T-cell (primary cell): ENCODE measurements at regions not wholly inside any gene's neighbourhood (a gene's known extent, or its start where the extent isn't known, plus 50 kb on each side); places are given as distances from the start of the nearest gene placed in this dataset.

Experiments
- ATAC-seq, 4 experiments: fragments of 200-7000 bp in 3 of 4; fragments of 150-1000 bp in 1 of 4; cut with Tn5 transposase; replicated peaks in 1 of 4; 1 replicate in 3 of 4; 2 replicates in 1 of 4; pipeline ENCODE4 v1.10.0; 2021; ENCODE audit warnings: moderate library complexity in 3 of 4, mild to moderate bottlenecking in 2 of 4, moderate number of reproducible peaks in 1 of 4
- CTCF ChIA-PET, 2 donors: fragments of 300-600 bp; sonication (Branson Sonifier 250); formaldehyde crosslinking; loops; one replicate each; lab custom pipeline; 2022; ENCODE audit warnings: antibody characterized with exemption in 2 of 2; lab: Charles Lee
- POLR2A ChIA-PET, 2 donors: fragments of 300-600 bp; sonication (Branson Sonifier 250); formaldehyde crosslinking; loops; one replicate each; lab custom pipeline; 2022; ENCODE audit warnings: antibody characterized with exemption in 2 of 2; lab: Charles Lee
- DNase-seq, 35 experiments: peaks; one replicate each; pipeline versions ENCODE4 v3.0.0 to v3.0.0-alpha.2; 2013 to 2023
- H3K27ac ChIP-seq: one replicate; pipeline ENCODE4 v1.5.1; 2013; ENCODE audit warnings: low read length
- H3K27me3 ChIP-seq, 2 experiments: replicated peaks in 1 of 2; 1 replicate in 1 of 2; 2 replicates in 1 of 2; pipeline versions ENCODE4 v1.6.1 to v1.7.0; 2013; ENCODE audit warnings: low read length in 1 of 2, mixed read lengths in 1 of 2; ENCODE audit not compliant: control insufficient read depth in 2 of 2, insufficient read depth in 2 of 2; ENCODE audit errors: extremely low read depth in 1 of 2
- H3K36me3 ChIP-seq, 2 donors: 1 replicate in 1 of 2; 2 replicates in 1 of 2; pipeline versions ENCODE4 v1.6.1 to v1.7.0; 2013; ENCODE audit warnings: low read length in 1 of 2; ENCODE audit not compliant: control insufficient read depth in 2 of 2, insufficient read depth in 1 of 2; ENCODE audit errors: extremely low read depth in 1 of 2
- H3K4me1 ChIP-seq, 2 experiments: 1 replicate in 1 of 2; 2 replicates in 1 of 2; pipeline versions ENCODE4 v1.6.1 to v1.7.0; 2013; ENCODE audit warnings: low read length in 2 of 2, mixed read lengths in 1 of 2; ENCODE audit not compliant: insufficient read depth in 2 of 2, control insufficient read depth in 1 of 2; ENCODE audit errors: extremely low read depth in 1 of 2
- H3K4me3 ChIP-seq, 2 donors: 1 replicate in 1 of 2; 2 replicates in 1 of 2; pipeline versions ENCODE4 v1.5.1 to v1.7.0; 2013; ENCODE audit warnings: mild to moderate bottlenecking in 2 of 2, low read length in 1 of 2, moderate library complexity in 1 of 2; ENCODE audit not compliant: control insufficient read depth in 1 of 2; ENCODE audit errors: extremely low read depth in 1 of 2
- H3K9me3 ChIP-seq: 2 replicates; pipeline ENCODE4 v1.7.0; 2013
- H3K27ac Mint-ChIP-seq, 2 donors: one replicate each; pipeline ENCODE4 v1.8.0; 2020 to 2021; ENCODE audit warnings: mild to moderate bottlenecking in 2 of 2, mixed read lengths in 2 of 2
- H3K27me3 Mint-ChIP-seq, 2 donors: one replicate each; pipeline ENCODE4 v1.8.0; 2021 to 2022; ENCODE audit warnings: mixed read lengths in 2 of 2
- H3K36me3 Mint-ChIP-seq: one replicate; pipeline ENCODE4 v1.8.0; 2021; ENCODE audit warnings: mixed read lengths
- H3K4me1 Mint-ChIP-seq, 3 donors: one replicate each; pipeline ENCODE4 v1.8.0; 2020 to 2022; ENCODE audit warnings: mixed read lengths in 3 of 3, mild to moderate bottlenecking in 1 of 3
- H3K4me3 Mint-ChIP-seq, 3 donors: one replicate each; pipeline ENCODE4 v1.8.0; 2020 to 2022; ENCODE audit warnings: mild to moderate bottlenecking in 3 of 3, mixed read lengths in 3 of 3, moderate library complexity in 3 of 3
- H3K9me3 Mint-ChIP-seq, 3 donors: one replicate each; pipeline ENCODE4 v1.8.0; 2020 to 2022; ENCODE audit warnings: mixed read lengths in 3 of 3
- WGBS: methylation state at CpG from one replicate; pipeline ENCODE4 v1.1.5; 2013; ENCODE audit warnings: missing lambda C conversion rate; ENCODE audit not compliant: insufficient coverage; 5-methylcytosine and 5-hydroxymethylcytosine counted together

DNA sequence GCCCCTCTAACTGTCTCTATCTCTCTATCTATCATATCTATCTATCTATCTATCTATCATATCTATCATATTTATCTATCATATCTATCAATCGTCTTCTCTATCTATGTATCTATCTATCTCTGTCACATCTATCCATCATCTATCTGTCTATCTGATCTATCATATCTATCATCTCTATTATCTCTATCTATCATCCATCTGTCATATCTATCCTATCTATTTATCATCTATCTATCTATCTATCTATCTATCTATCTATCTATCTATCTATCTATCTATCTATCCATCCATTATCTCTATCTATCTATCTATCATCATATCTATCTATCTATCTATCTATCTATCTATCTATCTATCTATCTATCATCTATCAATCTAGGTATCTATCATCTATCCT is 638.0 kb downstream of the DHX35 start:
- Histone ChIP-seq H3K4me3 (no peak overlapping the region), H3K27me3 (no peaks in the 10 kb centered on the region), H3K36me3 (no peaks in the 10 kb centered on the region), H3K9me3 (no peaks in the 10 kb centered on the region), H3K27ac (no peak overlapping the region), H3K4me1 (no peaks in the 10 kb centered on the region)
- POLR2A ChIA-PET: no interaction called here
- DNase-seq (no peak), ATAC-seq (no peak)
- H3K36me3 Mint-ChIP-seq: no peaks in the 10 kb centered on the region
- 89% methylated on average over 1 of the region's 1 CpG for WGBS
- H3K4me1 Mint-ChIP-seq: no peaks in the 10 kb centered on the region
- H3K27ac Mint-ChIP-seq: no peak overlapping the region
- CTCF ChIA-PET: no interaction called here
- peaks cover 0 to 3% of the 10 kb centered on the region in 2 donors for H3K27me3 Mint-ChIP-seq
- H3K9me3 Mint-ChIP-seq: peaks cover 0 to 15% (median 4%) of the 10 kb centered on the region in 3 donors
- H3K4me3 Mint-ChIP-seq: no peak overlapping the region

DNA sequence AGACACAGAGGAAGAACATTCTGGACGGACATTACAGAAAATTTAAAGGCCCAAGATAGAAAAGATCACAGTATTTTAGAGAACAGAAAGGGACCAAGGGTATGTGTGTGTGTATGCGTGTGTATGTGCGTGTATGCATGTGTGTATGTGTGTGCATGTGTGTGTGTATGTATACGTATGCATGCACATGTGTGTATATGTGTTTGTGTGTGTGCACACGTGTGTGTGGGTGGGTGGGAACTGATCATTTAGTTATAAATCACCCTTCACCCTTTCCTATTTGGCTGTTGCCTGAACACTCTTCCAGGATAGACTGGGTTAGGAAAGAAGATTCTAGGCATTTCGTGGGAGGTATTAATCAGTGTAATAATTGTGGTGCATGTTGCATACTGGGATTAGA is 634.4 kb downstream of the DHX35 start:
- Mint-ChIP-seq H3K36me3 (no peaks in the 10 kb centered on the region), H3K4me3 (no peak overlapping the region), H3K9me3 (peaks cover 0 to 12% (median 4%) of the 10 kb centered on the region in 3 donors), H3K4me1 (no peaks in the 10 kb centered on the region), H3K27ac (no peak overlapping the region), H3K27me3 (no peaks in the 10 kb centered on the region)
- POLR2A ChIA-PET: no interaction called here
- H3K27ac ChIP-seq: no peak overlapping the region
- WGBS: 92% methylated on average over 3 of the region's 6 CpGs
- CTCF ChIA-PET: no interaction called here
- ATAC-seq: no peak
- no peak for DNase-seq
- H3K4me3 ChIP-seq: no peak overlapping the region
- H3K4me1 ChIP-seq: no peaks in the 10 kb centered on the region
- H3K9me3 ChIP-seq: no peaks in the 10 kb centered on the region
- no peaks in the 10 kb centered on the region for H3K27me3 ChIP-seq
- H3K36me3 ChIP-seq: no peaks in the 10 kb centered on the region

GRCh38 chr20:39592371-39592770 is 630.2 kb downstream of the DHX35 start:
- H3K36me3 ChIP-seq: no peaks in the 10 kb centered on the region
- no peak overlapping the region for H3K4me3 ChIP-seq
- H3K27ac ChIP-seq: no peak overlapping the region
- no peaks in the 10 kb centered on the region for H3K9me3 ChIP-seq
- ATAC-seq: no peak
- CTCF ChIA-PET: no interaction called here
- H3K36me3 Mint-ChIP-seq: no peaks in the 10 kb centered on the region
- no peak overlapping the region for H3K4me3 Mint-ChIP-seq
- no peaks in the 10 kb centered on the region for H3K4me1 Mint-ChIP-seq
- H3K27ac Mint-ChIP-seq: no peak overlapping the region
- no peak for DNase-seq
- H3K4me1 ChIP-seq: no peaks in the 10 kb centered on the region
- peaks cover 0 to 12% (median 0%) of the 10 kb centered on the region in 3 donors for H3K9me3 Mint-ChIP-seq
- 47% methylated on average over 3 of the region's 7 CpGs for WGBS
- H3K27me3 Mint-ChIP-seq: peaks cover 0 to 15% of the 10 kb centered on the region in 2 donors
- H3K27me3 ChIP-seq: no peaks in the 10 kb centered on the region
- POLR2A ChIA-PET: no interaction called here

DNA sequence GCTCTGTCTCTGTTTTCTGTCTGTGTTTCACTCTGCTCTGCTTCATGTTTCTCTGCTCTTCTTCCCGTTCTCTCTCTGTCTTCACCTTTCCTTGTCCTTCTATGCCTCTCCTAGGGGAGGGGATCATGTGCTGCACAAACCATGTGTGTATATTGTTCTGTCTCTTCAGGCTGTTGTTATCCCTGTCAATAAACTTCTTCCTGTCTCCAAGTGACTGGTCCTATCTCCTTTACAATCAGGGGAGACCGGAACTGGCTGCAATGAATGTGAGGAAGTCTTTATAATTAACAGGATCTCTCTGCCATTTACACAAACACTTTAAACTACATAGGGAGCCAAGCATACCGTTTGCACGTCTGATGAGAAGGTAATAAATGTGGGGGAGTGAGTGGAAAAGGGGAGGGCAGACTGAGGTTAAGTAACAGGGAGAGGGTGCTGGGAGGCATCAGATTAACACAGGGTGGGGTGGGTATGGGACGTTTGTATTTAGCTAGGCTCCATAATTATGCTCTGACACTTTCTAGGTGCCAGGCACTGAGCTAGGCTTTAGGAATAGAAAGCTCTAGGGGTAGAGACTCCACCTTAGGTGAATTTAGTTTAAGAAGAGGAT is 626.1 kb downstream of the DHX35 start:
- WGBS: no CpG with 5 or more reads among the region's 5 CpGs
- no peaks in the 10 kb centered on the region for H3K4me1 ChIP-seq
- H3K9me3 Mint-ChIP-seq: peaks cover 0 to 12% (median 3%) of the 10 kb centered on the region in 3 donors

DNA sequence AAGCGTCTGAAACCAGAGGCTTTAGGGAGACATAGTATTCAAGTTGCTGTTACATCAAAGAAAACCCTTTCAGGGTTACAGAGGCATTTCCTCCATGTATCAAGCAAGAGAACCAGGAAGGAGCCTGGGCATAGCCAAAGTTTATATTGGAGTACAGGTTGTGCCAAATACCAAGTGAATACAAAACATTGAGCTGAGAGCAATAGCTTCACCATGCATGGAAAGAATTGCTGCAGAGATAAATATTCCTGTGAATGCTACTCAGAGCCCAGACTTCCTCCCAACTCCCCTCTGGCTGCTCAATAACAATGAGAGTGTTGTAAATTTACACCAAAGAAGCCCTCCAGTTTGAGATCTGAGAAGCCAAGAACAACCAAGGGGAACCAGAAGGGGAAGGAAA is 618.9 kb downstream of the DHX35 start:
- no peak overlapping the region for H3K27ac Mint-ChIP-seq
- no peak overlapping the region for H3K4me3 Mint-ChIP-seq
- peaks cover 0 to 9% (median 3%) of the 10 kb centered on the region in 3 donors for H3K9me3 Mint-ChIP-seq
- Histone ChIP-seq H3K36me3 (no peaks in the 10 kb centered on the region), H3K4me3 (no peak overlapping the region), H3K27ac (no peak overlapping the region), H3K27me3 (no peaks in the 10 kb centered on the region), H3K9me3 (no peaks in the 10 kb centered on the region), H3K4me1 (no peaks in the 10 kb centered on the region)
- WGBS: no CpG with 5 or more reads among the region's 1 CpG
- H3K36me3 Mint-ChIP-seq: no peaks in the 10 kb centered on the region
- H3K4me1 Mint-ChIP-seq: no peaks in the 10 kb centered on the region
- CTCF ChIA-PET: no interaction called here
- DNase-seq (no peak), ATAC-seq (no peak)
- H3K27me3 Mint-ChIP-seq: no peaks in the 10 kb centered on the region
- POLR2A ChIA-PET: no interaction called here

More for the DNA sequence above, 626.1 kb downstream of the DHX35 start:
- Histone ChIP-seq H3K27ac (no peak overlapping the region), H3K27me3 (no peaks in the 10 kb centered on the region), H3K4me3 (no peak overlapping the region), H3K36me3 (no peaks in the 10 kb centered on the region), H3K9me3 (no peaks in the 10 kb centered on the region)
- Mint-ChIP-seq H3K4me3 (no peak overlapping the region), H3K27ac (no peak overlapping the region), H3K27me3 (peaks cover 2 to 15% of the 10 kb centered on the region in 2 donors), H3K36me3 (no peaks in the 10 kb centered on the region), H3K4me1 (no peaks in the 10 kb centered on the region)
- DNase-seq (no peak), ATAC-seq (no peak)
- ChIA-PET CTCF (no interaction called here), POLR2A (no interaction called here)

DNA sequence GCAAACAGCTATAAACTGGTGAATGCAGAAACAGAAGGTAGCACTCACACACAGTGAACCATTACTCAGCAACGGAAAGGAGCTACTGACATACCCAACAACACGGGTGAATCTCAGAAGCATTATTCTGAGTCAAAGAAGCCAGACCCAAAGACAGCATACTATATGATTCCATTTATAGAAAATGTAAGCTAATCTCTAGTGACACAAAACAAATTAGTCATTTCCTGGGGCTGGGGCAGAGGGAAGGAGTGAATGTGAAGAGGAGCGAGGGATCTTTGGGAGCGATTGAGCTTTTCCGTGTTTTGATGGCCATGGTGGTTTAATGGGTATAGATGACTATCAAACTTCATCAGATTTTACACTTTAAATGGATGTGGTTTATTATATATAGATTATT is 614.6 kb downstream of the DHX35 start:
- CTCF ChIA-PET: no interaction called here
- POLR2A ChIA-PET: no interaction called here
- H3K27ac ChIP-seq: no peak overlapping the region
- Mint-ChIP-seq H3K4me3 (no peak overlapping the region), H3K36me3 (no peaks in the 10 kb centered on the region), H3K9me3 (peaks cover 2 to 12% (median 7%) of the 10 kb centered on the region in 3 donors), H3K27me3 (no peaks in the 10 kb centered on the region), H3K4me1 (no peaks in the 10 kb centered on the region), H3K27ac (no peak overlapping the region)
- ATAC-seq (no peak), DNase-seq (no peak)
- H3K4me3 ChIP-seq: no peak overlapping the region
- no CpG with 5 or more reads among the region's 5 CpGs for WGBS
- no peaks in the 10 kb centered on the region for H3K4me1 ChIP-seq
- no peaks in the 10 kb centered on the region for H3K27me3 ChIP-seq
- H3K36me3 ChIP-seq: no peaks in the 10 kb centered on the region
- no peaks in the 10 kb centered on the region for H3K9me3 ChIP-seq

GRCh38 chr20:39574061-39574460 is 611.9 kb downstream of the DHX35 start:
- Histone ChIP-seq H3K9me3 (no peaks in the 10 kb centered on the region), H3K4me3 (no peak overlapping the region), H3K4me1 (no peaks in the 10 kb centered on the region), H3K27ac (no peak overlapping the region), H3K27me3 (peaks cover 0 to 3% of the 10 kb centered on the region in 2 experiments), H3K36me3 (no peaks in the 10 kb centered on the region)
- DNase-seq (no peak), ATAC-seq (no peak)
- Mint-ChIP-seq H3K4me3 (no peak overlapping the region), H3K36me3 (no peaks in the 10 kb centered on the region), H3K27ac (no peak overlapping the region), H3K4me1 (no peaks in the 10 kb centered on the region), H3K9me3 (peaks cover 2 to 7% (median 4%) of the 10 kb centered on the region in 3 donors), H3K27me3 (peaks cover 0 to 2% of the 10 kb centered on the region in 2 donors)
- ChIA-PET POLR2A (no interaction called here), CTCF (no interaction called here)
- no CpG with 5 or more reads among the region's 2 CpGs for WGBS
